Brain microvascular endothelial cell (primary cell): ENCODE measurements at regions not wholly inside any gene's neighbourhood (a gene's known extent, or its start where the extent isn't known, plus 50 kb on each side); places are given as distances from the start of the nearest gene placed in this dataset.

Source experiments
- DNase-seq: peaks from one replicate; pipeline ENCODE4 v3.0.0-alpha.2; 2020
- H3K27ac ChIP-seq: fragments of 250-450 bp; sonication (Bioruptor Pico); 2 replicates; pipeline ENCODE4 v1.5.1; 2020; ENCODE audit warnings: mild to moderate bottlenecking, moderate library complexity
- H3K27me3 ChIP-seq: fragments of 250-450 bp; sonication (Bioruptor Pico); replicated peaks from 2 replicates; pipeline ENCODE4 v1.5.1; 2020; ENCODE audit warnings: mild to moderate bottlenecking
- H3K36me3 ChIP-seq: fragments of 250-450 bp; sonication (Bioruptor Pico); replicated peaks from 2 replicates; pipeline ENCODE4 v1.5.1; 2020; ENCODE audit warnings: mild to moderate bottlenecking
- H3K4me3 ChIP-seq: 2 replicates; pipeline ENCODE4 v1.5.1; 2011; ENCODE audit warnings: low read depth, mild to moderate bottlenecking, control low read depth, low read length, moderate library complexity
- in situ Hi-C: cut with HindIII; loops from 2 replicates; pipeline ENCODE4 v1.10.0; 2017; ENCODE audit warnings: low sequenced_read_pairs, low pct_ligation_motif_present
- TF ChIP-seq, protein P1 (sequence below): IDR thresholded peaks from 2 replicates; pipeline ENCODE4 v1.5.1; 2011; ENCODE audit warnings: low read depth, mild to moderate bottlenecking, moderate library complexity, low read length, control low read depth, inconsistent platforms; ENCODE audit errors: missing control alignments

- Histone ChIP-seq H3K27ac (no peak overlapping the region), H3K4me3 (no peak overlapping the region), H3K36me3 (no peaks in the 10 kb centered on the region), H3K27me3 (no peaks in the 10 kb centered on the region)
- in situ Hi-C loops, result no loop called here
- TF ChIP-seq, protein P1, sequence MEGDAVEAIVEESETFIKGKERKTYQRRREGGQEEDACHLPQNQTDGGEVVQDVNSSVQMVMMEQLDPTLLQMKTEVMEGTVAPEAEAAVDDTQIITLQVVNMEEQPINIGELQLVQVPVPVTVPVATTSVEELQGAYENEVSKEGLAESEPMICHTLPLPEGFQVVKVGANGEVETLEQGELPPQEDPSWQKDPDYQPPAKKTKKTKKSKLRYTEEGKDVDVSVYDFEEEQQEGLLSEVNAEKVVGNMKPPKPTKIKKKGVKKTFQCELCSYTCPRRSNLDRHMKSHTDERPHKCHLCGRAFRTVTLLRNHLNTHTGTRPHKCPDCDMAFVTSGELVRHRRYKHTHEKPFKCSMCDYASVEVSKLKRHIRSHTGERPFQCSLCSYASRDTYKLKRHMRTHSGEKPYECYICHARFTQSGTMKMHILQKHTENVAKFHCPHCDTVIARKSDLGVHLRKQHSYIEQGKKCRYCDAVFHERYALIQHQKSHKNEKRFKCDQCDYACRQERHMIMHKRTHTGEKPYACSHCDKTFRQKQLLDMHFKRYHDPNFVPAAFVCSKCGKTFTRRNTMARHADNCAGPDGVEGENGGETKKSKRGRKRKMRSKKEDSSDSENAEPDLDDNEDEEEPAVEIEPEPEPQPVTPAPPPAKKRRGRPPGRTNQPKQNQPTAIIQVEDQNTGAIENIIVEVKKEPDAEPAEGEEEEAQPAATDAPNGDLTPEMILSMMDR, result no peak
- no peak for DNase-seq
Measured at GRCh38 chr5:115354246-115354645, 57.8 kb upstream of the CCDC112 start.

- Histone ChIP-seq H3K27me3 (no peaks in the 10 kb centered on the region), H3K4me3 (no peak overlapping the region), H3K36me3 (no peaks in the 10 kb centered on the region), H3K27ac (no peak overlapping the region)
- TF ChIP-seq, protein P1, result no peak
- no peak for DNase-seq
- in situ Hi-C loops, result no loop called here
Measured at GRCh38 chr5:115352571-115352970, 56.1 kb upstream of the CCDC112 start.

DNA sequence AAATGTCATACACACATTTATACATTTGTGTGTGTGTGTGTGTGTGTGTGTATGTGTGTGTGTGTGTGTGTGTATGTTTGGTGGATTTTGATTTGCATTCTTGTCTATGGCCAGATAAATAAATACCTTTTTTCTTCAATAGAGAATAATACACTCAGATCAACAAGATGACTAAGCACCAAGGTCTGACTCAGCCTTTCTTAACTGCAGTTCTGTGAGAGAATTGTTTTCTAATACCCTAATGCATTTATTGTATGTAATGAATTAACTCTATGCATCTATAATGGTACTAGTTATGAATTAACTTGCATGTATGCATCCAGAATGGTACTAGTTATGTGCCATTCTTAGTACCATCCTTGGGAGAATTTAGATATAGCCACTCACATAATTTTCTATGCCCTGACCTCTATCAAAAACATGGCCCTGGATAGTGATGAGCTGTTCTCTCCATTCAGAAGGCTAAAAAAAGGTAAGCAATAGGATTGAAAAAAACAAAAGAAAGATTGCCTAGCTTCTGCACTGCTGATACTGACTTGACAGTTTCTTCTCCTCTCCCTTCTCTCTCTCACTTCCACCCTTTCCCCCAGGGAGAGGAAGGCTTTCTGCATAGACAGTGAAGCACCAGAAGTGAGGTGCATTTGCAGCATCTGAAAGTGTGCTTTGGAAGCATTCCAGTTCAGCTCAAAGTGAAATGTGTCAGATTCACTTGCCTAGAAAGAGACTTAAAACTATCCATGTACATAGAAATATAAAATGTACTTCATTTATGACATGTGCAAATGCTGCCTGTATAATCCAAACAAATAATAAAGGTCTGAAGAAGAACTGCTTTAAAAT is 55.1 kb upstream of the CCDC112 start:
- Histone ChIP-seq H3K27ac (peak overlapping the region; percentile 61), H3K4me3 (no peak overlapping the region), H3K36me3 (no peaks in the 10 kb centered on the region), H3K27me3 (no peaks in the 10 kb centered on the region)
- in situ Hi-C loops, result no loop called here
- TF ChIP-seq, protein P1, result no peak
- peak; percentile 63 for DNase-seq

DNA sequence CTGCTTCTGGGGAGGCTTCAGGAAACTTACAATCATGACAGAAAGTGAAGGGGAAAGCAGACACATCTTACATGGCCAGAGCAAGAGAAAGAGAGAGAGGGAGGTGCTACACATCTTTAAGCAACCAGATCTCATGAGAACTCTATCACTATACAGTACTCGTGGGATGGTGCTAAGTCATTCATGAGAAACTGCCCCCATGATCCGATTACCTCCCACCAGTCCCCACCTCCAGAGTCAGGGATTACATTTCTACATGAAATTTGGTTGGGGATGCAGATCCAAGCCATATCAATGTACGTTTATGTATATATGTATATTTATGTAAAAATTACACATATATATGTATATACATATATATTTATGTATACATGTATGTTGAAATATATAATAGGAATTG is 54.4 kb upstream of the CCDC112 start:
- H3K27ac ChIP-seq, result no peak overlapping the region
- TF ChIP-seq, protein P1, result no peak
- no peaks in the 10 kb centered on the region for H3K27me3 ChIP-seq
- no peak overlapping the region for H3K4me3 ChIP-seq
- DNase-seq, result no peak
- no peaks in the 10 kb centered on the region for H3K36me3 ChIP-seq
- in situ Hi-C loops, result no loop called here

GRCh38 chr5:115349001-115349817 is 52.8 kb upstream of the CCDC112 start:
- Histone ChIP-seq H3K27me3 (no peaks in the 10 kb centered on the region), H3K36me3 (no peaks in the 10 kb centered on the region), H3K4me3 (no peak overlapping the region), H3K27ac (peak overlapping the region; percentile 71)
- TF ChIP-seq, protein P1, result no peak
- in situ Hi-C loops, result no loop called here
- peak; percentile 84 for DNase-seq
